GM18951 (cell line): ENCODE measurements at regions not wholly inside any gene's neighbourhood (a gene's known extent, or its start where the extent isn't known, plus 50 kb on each side); places are given as distances from the start of the nearest gene placed in this dataset.

Experiments
- POLR2A ChIP-seq: IDR thresholded peaks from 4 replicates; pipeline ENCODE4 v1.6.1; 2011; ENCODE audit warnings: mild to moderate bottlenecking; ENCODE audit not compliant: insufficient read length, insufficient read depth; ENCODE audit errors: extremely low read depth
- in situ Hi-C: fragments of 300-500 bp; cut with MboI; formaldehyde crosslinking; loops from one replicate; pipeline ENCODE4 v1.12.0; 2022; ENCODE audit warnings: low sequenced_read_pairs, mixed read lengths, inconsistent platforms; ENCODE audit not compliant: unreplicated experiment

- no peak for TF ChIP-seq POLR2A
- in situ Hi-C loops = no loop called here
Observed at GRCh38 chr6:164195942-164196281, 781.4 kb downstream of the QKI start.

- in situ Hi-C loops = no loop called here
Observed at GRCh38 chr6:164195278-164195941, 780.9 kb downstream of the QKI start.

GRCh38 chr6:164188861-164189260 is 774.3 kb downstream of the QKI start:
- in situ Hi-C loops = no loop called here
- no peak for TF ChIP-seq POLR2A

More at GRCh38 chr6:164195278-164195941, 780.9 kb downstream of the QKI start:
- TF ChIP-seq POLR2A = no peak

- in situ Hi-C loops = no loop called here
- no peak for TF ChIP-seq POLR2A
Observed at GRCh38 chr6:164185471-164185871, 771.0 kb downstream of the QKI start.

GRCh38 chr6:164184410-164184809 is 769.9 kb downstream of the QKI start:
- in situ Hi-C loops = no loop called here
- no peak for TF ChIP-seq POLR2A

- in situ Hi-C loops = no loop called here
- TF ChIP-seq POLR2A = no peak
Observed at GRCh38 chr6:164183556-164184123, 769.1 kb downstream of the QKI start.

GRCh38 chr6:164178679-164179332 is 764.3 kb downstream of the QKI start:
- in situ Hi-C loops = no loop called here
- TF ChIP-seq POLR2A = no peak

GRCh38 chr6:164169355-164169754 is 754.8 kb downstream of the QKI start:
- in situ Hi-C loops = no loop called here
- TF ChIP-seq POLR2A = no peak

GRCh38 chr6:164168595-164168994 is 754.1 kb downstream of the QKI start:
- no peak for TF ChIP-seq POLR2A
- in situ Hi-C loops = no loop called here

- no peak for TF ChIP-seq POLR2A
Observed at GRCh38 chr6:164167873-164168405, 753.4 kb downstream of the QKI start.

GRCh38 chr6:164166996-164167395 is 752.5 kb downstream of the QKI start:
- in situ Hi-C loops = no loop called here
- no peak for TF ChIP-seq POLR2A

More at GRCh38 chr6:164167873-164168405, 753.4 kb downstream of the QKI start:
- in situ Hi-C loops = no loop called here

GRCh38 chr6:164166515-164166914 is 752.0 kb downstream of the QKI start:
- TF ChIP-seq POLR2A = no peak
- in situ Hi-C loops = no loop called here

- in situ Hi-C loops = no loop called here
- no peak for TF ChIP-seq POLR2A
Observed at GRCh38 chr6:164164876-164165275, 750.4 kb downstream of the QKI start.

GRCh38 chr6:164163239-164163638 is 748.7 kb downstream of the QKI start:
- TF ChIP-seq POLR2A = no peak
- in situ Hi-C loops = no loop called here
